PC-3 (cell line): ENCODE measurements at regions not wholly inside any gene's neighbourhood (a gene's known extent, or its start where the extent isn't known, plus 50 kb on each side); places are given as distances from the start of the nearest gene placed in this dataset.

ENCODE experiments used
- EZH2 ChIP-seq: fragments of 300-600 bp; sonication (generic); IDR thresholded peaks from one replicate; pipeline ENCODE4 v1.6.1; 2017; ENCODE audit warnings: antibody characterized with exemption, mild to moderate bottlenecking, low read length; ENCODE audit not compliant: unreplicated experiment
- TF ChIP-seq, protein P1 (sequence below): fragments of 300-600 bp; sonication (generic); conservative IDR thresholded peaks from 2 replicates; pipeline ENCODE4 v1.5.1; 2017; ENCODE audit warnings: antibody characterized with exemption, low read depth, mild to moderate bottlenecking, low read length

DNA sequence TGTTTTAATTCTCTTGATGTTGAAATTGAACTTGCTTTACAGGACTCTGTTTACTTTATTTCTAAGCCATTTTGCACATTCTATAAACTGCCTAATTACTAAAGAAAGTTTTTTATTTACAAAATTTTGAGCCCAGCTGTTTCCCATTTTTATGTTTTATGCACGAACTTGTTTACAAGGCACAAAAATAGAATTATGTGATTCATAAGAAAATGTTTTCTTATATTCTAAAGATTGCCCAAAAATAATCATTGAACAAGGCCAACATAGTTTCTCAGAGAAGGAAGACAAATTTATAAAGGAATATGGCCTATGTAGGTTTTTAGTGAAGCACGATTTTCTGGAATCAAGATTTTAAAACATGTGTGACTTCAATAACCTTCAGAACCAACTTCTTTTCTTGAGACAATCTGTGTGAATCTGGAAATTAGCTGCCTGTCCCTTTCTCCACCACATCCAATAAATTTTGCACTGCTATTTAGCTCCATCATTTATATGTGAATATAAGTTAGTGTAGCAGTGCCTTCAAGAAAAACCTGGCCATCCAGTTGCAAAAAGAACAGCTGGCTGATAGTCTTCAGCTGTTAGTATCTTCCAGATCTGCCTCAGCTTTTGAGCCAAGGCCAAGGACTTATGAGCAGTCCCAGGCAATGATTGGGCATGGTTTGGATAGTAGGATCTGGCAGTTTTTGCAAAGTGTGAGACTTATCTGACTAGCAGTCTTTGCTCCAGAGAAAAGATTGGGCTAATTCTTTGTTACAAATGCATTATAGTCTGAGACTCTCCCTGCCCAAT lies 253.2 kb upstream of the COL3A1 start:
- TF ChIP-seq, protein P1, sequence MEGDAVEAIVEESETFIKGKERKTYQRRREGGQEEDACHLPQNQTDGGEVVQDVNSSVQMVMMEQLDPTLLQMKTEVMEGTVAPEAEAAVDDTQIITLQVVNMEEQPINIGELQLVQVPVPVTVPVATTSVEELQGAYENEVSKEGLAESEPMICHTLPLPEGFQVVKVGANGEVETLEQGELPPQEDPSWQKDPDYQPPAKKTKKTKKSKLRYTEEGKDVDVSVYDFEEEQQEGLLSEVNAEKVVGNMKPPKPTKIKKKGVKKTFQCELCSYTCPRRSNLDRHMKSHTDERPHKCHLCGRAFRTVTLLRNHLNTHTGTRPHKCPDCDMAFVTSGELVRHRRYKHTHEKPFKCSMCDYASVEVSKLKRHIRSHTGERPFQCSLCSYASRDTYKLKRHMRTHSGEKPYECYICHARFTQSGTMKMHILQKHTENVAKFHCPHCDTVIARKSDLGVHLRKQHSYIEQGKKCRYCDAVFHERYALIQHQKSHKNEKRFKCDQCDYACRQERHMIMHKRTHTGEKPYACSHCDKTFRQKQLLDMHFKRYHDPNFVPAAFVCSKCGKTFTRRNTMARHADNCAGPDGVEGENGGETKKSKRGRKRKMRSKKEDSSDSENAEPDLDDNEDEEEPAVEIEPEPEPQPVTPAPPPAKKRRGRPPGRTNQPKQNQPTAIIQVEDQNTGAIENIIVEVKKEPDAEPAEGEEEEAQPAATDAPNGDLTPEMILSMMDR: no peak
- no peak for TF ChIP-seq EZH2
